ENCODE measurements at regions not wholly inside any gene's neighbourhood (a gene's known extent, or its start where the extent isn't known, plus 50 kb on each side); places are given as distances from the start of the nearest gene placed in this dataset.

GRCh38 chr13:31421756-31422155, 222.0 kb downstream of the B3GLCT start:
- no peak for ATAC-seq (ENCODE audit: low FRiP score in 2 of 2)
- no peaks in the 10 kb centered on the region for H3K36me3 ChIP-seq

GRCh38 chr13:31424130-31424729, 224.5 kb downstream of the B3GLCT start:
- Histone ChIP-seq H3K27me3 (no peaks in the 10 kb centered on the region), H3K4me3 (no peak overlapping the region), H3K4me1 (peaks cover 3 to 6% (median 4%) of the 10 kb centered on the region in 4 donors), H3K27ac (no peak overlapping the region), H3K9me3 (no peaks in the 10 kb centered on the region), H3K36me3 (no peaks in the 10 kb centered on the region)
- TF ChIP-seq CTCF (IDR thresholded peaks at IDR 0.05) (peak; percentile 59 to 78 (median 76)), EP300 (IDR thresholded peaks at IDR 0.05) (no peak), POLR2A (IDR thresholded peaks at IDR 0.05) (no peak), POLR2AphosphoS5 (IDR thresholded peaks at IDR 0.05) (no peak)
- WGBS, 2 donors: 5 to 8% methylated on average over 6 of the region's 6 CpGs
- ATAC-seq (ENCODE audit: low FRiP score in 2 of 2) (peak; percentile 80 to 94), DNase-seq (peak in 1 of 2 donors; percentile 81)

More at GRCh38 chr13:31421756-31422155, 222.0 kb downstream of the B3GLCT start:
- no peaks in the 10 kb centered on the region for H3K27me3 ChIP-seq
- 69 to 81% methylated on average over 1 of the region's 1 CpG for WGBS, 2 donors
- no peak for TF ChIP-seq EP300 (IDR thresholded peaks at IDR 0.05)
- no peak for TF ChIP-seq CTCF (IDR thresholded peaks at IDR 0.05)
- no peak for TF ChIP-seq POLR2A (IDR thresholded peaks at IDR 0.05)
- TF ChIP-seq POLR2AphosphoS5 (IDR thresholded peaks at IDR 0.05): no peak
- DNase-seq: no peak
- H3K4me1 ChIP-seq: peaks cover 3 to 6% (median 4%) of the 10 kb centered on the region in 4 donors
- no peak overlapping the region for H3K4me3 ChIP-seq
- H3K9me3 ChIP-seq: no peaks in the 10 kb centered on the region
- no peak overlapping the region for H3K27ac ChIP-seq

GRCh38 chr13:31426395-31426794, 226.6 kb downstream of the B3GLCT start:
- ATAC-seq (ENCODE audit: low FRiP score in 2 of 2): no peak
- peaks cover 3 to 6% (median 4%) of the 10 kb centered on the region in 4 donors for H3K4me1 ChIP-seq
- TF ChIP-seq POLR2A (IDR thresholded peaks at IDR 0.05): no peak
- no peak for TF ChIP-seq EP300 (IDR thresholded peaks at IDR 0.05)
- no peak for TF ChIP-seq CTCF (IDR thresholded peaks at IDR 0.05)
- TF ChIP-seq POLR2AphosphoS5 (IDR thresholded peaks at IDR 0.05): no peak
- DNase-seq: no peak
- H3K9me3 ChIP-seq: no peaks in the 10 kb centered on the region
- no peaks in the 10 kb centered on the region for H3K27me3 ChIP-seq
- H3K4me3 ChIP-seq: no peak overlapping the region
- H3K27ac ChIP-seq: no peak overlapping the region
- no peaks in the 10 kb centered on the region for H3K36me3 ChIP-seq

- DNase-seq: no peak
- no peak overlapping the region for H3K27ac ChIP-seq
- H3K36me3 ChIP-seq: no peaks in the 10 kb centered on the region
- no peak for ATAC-seq (ENCODE audit: low FRiP score in 2 of 2)
- TF ChIP-seq EP300 (IDR thresholded peaks at IDR 0.05) (no peak), CTCF (IDR thresholded peaks at IDR 0.05) (no peak), POLR2AphosphoS5 (IDR thresholded peaks at IDR 0.05) (no peak), POLR2A (IDR thresholded peaks at IDR 0.05) (no peak)
- H3K9me3 ChIP-seq: no peaks in the 10 kb centered on the region
- WGBS, 2 donors: 46 to 59% methylated on average over 4 of the region's 4 CpGs
- no peak overlapping the region for H3K4me3 ChIP-seq
- no peaks in the 10 kb centered on the region for H3K27me3 ChIP-seq
- peaks cover 3 to 6% (median 4%) of the 10 kb centered on the region in 4 donors for H3K4me1 ChIP-seq
Observed at GRCh38 chr13:31427151-31428100, 227.7 kb downstream of the B3GLCT start.

All from upper lobe of left lung (tissue), 6 donors.